Bone marrow (tissue), 2 donors: ENCODE measurements at regions not wholly inside any gene's neighbourhood (a gene's known extent, or its start where the extent isn't known, plus 50 kb on each side); places are given as distances from the start of the nearest gene placed in this dataset.
"Not testable (repeated sequence)": the region's sequence is repeated elsewhere in the genome, so short reads cannot be mapped to it uniquely, and the experiment has no call there.

Experiments used
- DNase-seq, 2 donors: peaks; one replicate each; lab custom pipeline; 2025; lab: John Stamatoyannopoulos, UW

GRCh38 chr13:88235441-88235840 lies 564.3 kb downstream of the SLITRK5 start:
- no peak for DNase-seq

GRCh38 chr13:88246239-88246638 lies 575.1 kb downstream of the SLITRK5 start:
- no peak for DNase-seq

- DNase-seq = no peak
These were observed 577.2 kb downstream of the SLITRK5 start for GRCh38 chr13:88248393-88248792.

GRCh38 chr13:88257706-88258105 lies 586.5 kb downstream of the SLITRK5 start:
- no peak for DNase-seq

GRCh38 chr13:88263808-88264207 lies 592.6 kb downstream of the SLITRK5 start:
- no peak for DNase-seq

GRCh38 chr13:88281841-88282240 lies 610.7 kb downstream of the SLITRK5 start:
- DNase-seq = no peak

GRCh38 chr13:88285329-88285728 lies 614.2 kb downstream of the SLITRK5 start:
- DNase-seq = no peak

- no peak for DNase-seq
These were observed 617.2 kb downstream of the SLITRK5 start for GRCh38 chr13:88288326-88288725.

- not testable (repeated sequence) for DNase-seq
These were observed 620.6 kb downstream of the SLITRK5 start for GRCh38 chr13:88291731-88292130.

- DNase-seq = no peak
These were observed 623.2 kb downstream of the SLITRK5 start for GRCh38 chr13:88294368-88294767.

GRCh38 chr13:88303157-88303556 lies 632.0 kb downstream of the SLITRK5 start:
- DNase-seq = no peak

- DNase-seq = peak in 1 of 2 donors; percentile 19
These were observed 632.4 kb downstream of the SLITRK5 start for GRCh38 chr13:88303605-88304004.

GRCh38 chr13:88314496-88314895 lies 643.3 kb downstream of the SLITRK5 start:
- DNase-seq = no peak

- no peak for DNase-seq
These were observed 657.9 kb downstream of the SLITRK5 start for GRCh38 chr13:88329066-88329465.

GRCh38 chr13:88339271-88339741 lies 668.1 kb downstream of the SLITRK5 start:
- DNase-seq = no peak

- DNase-seq = no peak
These were observed 674.1 kb downstream of the SLITRK5 start for GRCh38 chr13:88345171-88345847.

GRCh38 chr13:88360761-88361160 lies 689.6 kb downstream of the SLITRK5 start:
- DNase-seq = no peak

GRCh38 chr13:88369866-88370265 lies 698.7 kb downstream of the SLITRK5 start:
- DNase-seq = no peak

- DNase-seq = no peak
These were observed 705.7 kb downstream of the SLITRK5 start for GRCh38 chr13:88376760-88377388.

- DNase-seq = no peak
These were observed 706.7 kb downstream of the SLITRK5 start for GRCh38 chr13:88377852-88378251.

- DNase-seq = no peak
These were observed 713.4 kb downstream of the SLITRK5 start for GRCh38 chr13:88384542-88384941.

GRCh38 chr13:88395804-88396203 lies 724.6 kb downstream of the SLITRK5 start:
- no peak for DNase-seq

- DNase-seq = no peak
These were observed 740.5 kb downstream of the SLITRK5 start for GRCh38 chr13:88411696-88412095.

- no peak for DNase-seq
These were observed 746.6 kb downstream of the SLITRK5 start for GRCh38 chr13:88417801-88418200.
